HG03064 (cell line): ENCODE measurements at regions not wholly inside any gene's neighbourhood (a gene's known extent, or its start where the extent isn't known, plus 50 kb on each side); places are given as distances from the start of the nearest gene placed in this dataset.

ENCODE experiments used
- ATAC-seq: cut with Tn5 transposase; IDR thresholded peaks from one replicate; pipeline ENCODE4 v1.9.1; 2021; ENCODE audit warnings: low read depth; ENCODE audit not compliant: unreplicated experiment

GRCh38 chr5:144896473-144896872 lies 725.8 kb downstream of the KCTD16 start:
- no peak for ATAC-seq

- ATAC-seq: no peak
Measured at GRCh38 chr5:144886668-144887067, 716.0 kb downstream of the KCTD16 start.

GRCh38 chr5:144882739-144883283 lies 712.1 kb downstream of the KCTD16 start:
- ATAC-seq: no peak

- no peak for ATAC-seq
Measured at GRCh38 chr5:144880513-144880912, 709.8 kb downstream of the KCTD16 start.

- ATAC-seq: no peak
Measured at GRCh38 chr5:144876990-144877389, 706.3 kb downstream of the KCTD16 start.

GRCh38 chr5:144873076-144873475 lies 702.4 kb downstream of the KCTD16 start:
- ATAC-seq: no peak

- ATAC-seq: no peak
Measured at GRCh38 chr5:144864118-144864517, 693.4 kb downstream of the KCTD16 start.

GRCh38 chr5:144857454-144857853 lies 686.8 kb downstream of the KCTD16 start:
- no peak for ATAC-seq

GRCh38 chr5:144844086-144844485 lies 673.4 kb downstream of the KCTD16 start:
- ATAC-seq: no peak

- ATAC-seq: no peak
Measured at GRCh38 chr5:144832416-144832815, 661.7 kb downstream of the KCTD16 start.

GRCh38 chr5:144831650-144832049 lies 661.0 kb downstream of the KCTD16 start:
- no peak for ATAC-seq

GRCh38 chr5:144822503-144822902 lies 651.8 kb downstream of the KCTD16 start:
- ATAC-seq: no peak

- no peak for ATAC-seq
Measured at GRCh38 chr5:144820278-144820677, 649.6 kb downstream of the KCTD16 start.

- ATAC-seq: no peak
Measured at GRCh38 chr5:144815131-144815530, 644.5 kb downstream of the KCTD16 start.

GRCh38 chr5:144812763-144813162 lies 642.1 kb downstream of the KCTD16 start:
- ATAC-seq: no peak

- ATAC-seq: no peak
Measured at GRCh38 chr5:144800169-144800568, 629.5 kb downstream of the KCTD16 start.

GRCh38 chr5:144798595-144798994 lies 627.9 kb downstream of the KCTD16 start:
- ATAC-seq: no peak

- no peak for ATAC-seq
Measured at GRCh38 chr5:144794922-144795321, 624.2 kb downstream of the KCTD16 start.

GRCh38 chr5:144788556-144788955 lies 617.9 kb downstream of the KCTD16 start:
- ATAC-seq: no peak

GRCh38 chr5:144788046-144788445 lies 617.4 kb downstream of the KCTD16 start:
- ATAC-seq: no peak

- ATAC-seq: no peak
Measured at GRCh38 chr5:144779368-144779767, 608.7 kb downstream of the KCTD16 start.

- no peak for ATAC-seq
Measured at GRCh38 chr5:144778561-144778960, 607.9 kb downstream of the KCTD16 start.

GRCh38 chr5:144774197-144774596 lies 603.5 kb downstream of the KCTD16 start:
- no peak for ATAC-seq
